Fibroblast of lung (primary cell): ENCODE measurements at regions not wholly inside any gene's neighbourhood (a gene's known extent, or its start where the extent isn't known, plus 50 kb on each side); places are given as distances from the start of the nearest gene placed in this dataset.

ENCODE experiments used
- DNase-seq, 2 donors: peaks; one replicate each; pipeline versions ENCODE4 v3.0.0 to v3.0.0-alpha.2; 2010; ENCODE audit warnings: low read depth in 2 of 2
- H2AFZ ChIP-seq: 2 replicates; pipeline ENCODE4 v1.5.1; 2012; ENCODE audit warnings: low read length, control low read depth, inconsistent platforms
- H3K27ac ChIP-seq: 2 replicates; pipeline ENCODE4 v1.5.1; 2011; ENCODE audit warnings: low read length, control low read depth; ENCODE audit not compliant: insufficient read depth
- H3K27me3 ChIP-seq: 2 replicates; pipeline ENCODE4 v1.5.1; 2011; ENCODE audit warnings: mild to moderate bottlenecking, low read length; ENCODE audit not compliant: control insufficient read depth, insufficient read depth
- H3K36me3 ChIP-seq: 2 replicates; pipeline ENCODE4 v1.5.1; 2011; ENCODE audit warnings: low read length; ENCODE audit not compliant: control insufficient read depth, insufficient read depth
- H3K4me1 ChIP-seq: 2 replicates; pipeline ENCODE4 v1.5.1; 2011; ENCODE audit warnings: low read length; ENCODE audit not compliant: control insufficient read depth, insufficient read depth; ENCODE audit errors: extremely low read depth
- H3K4me2 ChIP-seq: 2 replicates; pipeline ENCODE4 v1.5.1; 2011; ENCODE audit warnings: low read length, control low read depth; ENCODE audit not compliant: insufficient read depth; ENCODE audit errors: extremely low read depth
- H3K4me3 ChIP-seq, 4 experiments: fragments of 200-600 bp in 1 of 4; sonication (generic) in 1 of 4; replicated peaks in 1 of 4; 2 replicates each; pipeline ENCODE4 v1.5.1; 2011 to 2016; ENCODE audit warnings: low read length in 4 of 4, low read depth in 3 of 4, mild to moderate bottlenecking in 3 of 4, control low read depth in 2 of 4, inconsistent platforms in 1 of 4, mixed read lengths in 1 of 4; ENCODE audit not compliant: insufficient read depth in 1 of 4; ENCODE audit errors: control extremely low read depth in 1 of 4
- H3K79me2 ChIP-seq: 2 replicates; pipeline ENCODE4 v1.5.1; 2012; ENCODE audit warnings: mild to moderate bottlenecking, low read length, inconsistent platforms; ENCODE audit not compliant: control insufficient read depth, insufficient read depth
- H3K9ac ChIP-seq: 2 replicates; pipeline ENCODE4 v1.5.1; 2011; ENCODE audit warnings: mild to moderate bottlenecking, low read length, control low read depth; ENCODE audit not compliant: insufficient read depth
- H3K9me3 ChIP-seq: 2 replicates; pipeline ENCODE4 v1.5.1; 2012; ENCODE audit warnings: low read depth, low read length; ENCODE audit not compliant: control insufficient read depth, insufficient read depth
- H4K20me1 ChIP-seq: 2 replicates; pipeline ENCODE4 v1.5.1; 2011; ENCODE audit warnings: low read length; ENCODE audit not compliant: control insufficient read depth, insufficient read depth; ENCODE audit errors: extremely low read depth
- EZH2 ChIP-seq: IDR thresholded peaks from 2 replicates; pipeline ENCODE4 v1.5.1; 2012; ENCODE audit warnings: low read length, control low read depth, mild to moderate bottlenecking; ENCODE audit errors: missing control alignments
- TF ChIP-seq, protein P1 (sequence below), 2 donors: IDR thresholded peaks in 1 of 2; conservative IDR thresholded peaks in 1 of 2; 1 replicate in 1 of 2; 2 replicates in 1 of 2; pipeline ENCODE4 v1.5.1; 2011 to 2012; ENCODE audit warnings: low read length in 2 of 2, control low read depth in 1 of 2, inconsistent platforms in 1 of 2, low read depth in 1 of 2, mild to moderate bottlenecking in 1 of 2

DNA sequence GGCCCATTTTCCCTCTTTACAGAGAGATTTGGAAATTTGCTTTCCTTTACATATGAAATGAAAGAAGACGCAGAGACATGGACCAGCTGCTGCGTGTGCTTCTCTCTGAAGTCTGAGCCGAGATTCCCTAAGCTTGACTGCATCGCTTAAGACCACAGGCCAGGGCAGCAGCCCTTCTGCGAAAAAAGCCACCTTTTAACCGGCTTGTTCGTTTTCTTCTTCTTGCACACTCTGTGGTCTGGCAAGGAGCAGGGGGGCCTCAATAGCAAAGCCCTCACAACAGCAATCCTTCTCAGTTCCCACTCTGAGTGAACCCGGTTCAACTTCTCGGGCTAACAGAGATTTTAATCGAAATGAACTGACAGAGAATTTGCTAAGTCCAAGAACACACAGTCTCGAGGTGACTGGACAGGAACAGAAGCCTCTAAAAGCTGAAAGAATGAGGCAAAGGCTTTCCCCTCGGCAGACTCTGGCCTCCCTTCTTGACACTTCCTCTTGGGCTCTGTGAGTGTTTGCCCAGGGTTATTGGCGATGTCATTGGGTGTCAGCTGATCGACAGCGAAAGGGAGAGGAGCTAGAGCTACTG, 512.9 kb upstream of the KLF4 start:
- H3K4me1 ChIP-seq, result peaks cover 2% of the 10 kb centered on the region
- H3K27me3 ChIP-seq, result no peaks in the 10 kb centered on the region
- H3K27ac ChIP-seq, result no peak overlapping the region
- peak overlapping the region; percentile 58 for H3K4me2 ChIP-seq
- no peaks in the 10 kb centered on the region for H3K9me3 ChIP-seq
- peak overlapping the region in 1 of 4 experiments; percentile 1 for H3K4me3 ChIP-seq
- H3K36me3 ChIP-seq, result no peaks in the 10 kb centered on the region
- peak overlapping the region; percentile 20 for H2AFZ ChIP-seq
- no peaks in the 10 kb centered on the region for H4K20me1 ChIP-seq
- TF ChIP-seq EZH2, result no peak
- TF ChIP-seq, protein P1, sequence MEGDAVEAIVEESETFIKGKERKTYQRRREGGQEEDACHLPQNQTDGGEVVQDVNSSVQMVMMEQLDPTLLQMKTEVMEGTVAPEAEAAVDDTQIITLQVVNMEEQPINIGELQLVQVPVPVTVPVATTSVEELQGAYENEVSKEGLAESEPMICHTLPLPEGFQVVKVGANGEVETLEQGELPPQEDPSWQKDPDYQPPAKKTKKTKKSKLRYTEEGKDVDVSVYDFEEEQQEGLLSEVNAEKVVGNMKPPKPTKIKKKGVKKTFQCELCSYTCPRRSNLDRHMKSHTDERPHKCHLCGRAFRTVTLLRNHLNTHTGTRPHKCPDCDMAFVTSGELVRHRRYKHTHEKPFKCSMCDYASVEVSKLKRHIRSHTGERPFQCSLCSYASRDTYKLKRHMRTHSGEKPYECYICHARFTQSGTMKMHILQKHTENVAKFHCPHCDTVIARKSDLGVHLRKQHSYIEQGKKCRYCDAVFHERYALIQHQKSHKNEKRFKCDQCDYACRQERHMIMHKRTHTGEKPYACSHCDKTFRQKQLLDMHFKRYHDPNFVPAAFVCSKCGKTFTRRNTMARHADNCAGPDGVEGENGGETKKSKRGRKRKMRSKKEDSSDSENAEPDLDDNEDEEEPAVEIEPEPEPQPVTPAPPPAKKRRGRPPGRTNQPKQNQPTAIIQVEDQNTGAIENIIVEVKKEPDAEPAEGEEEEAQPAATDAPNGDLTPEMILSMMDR (conservative IDR thresholded peaks at IDR 0.05 in 1 of 2, IDR thresholded peaks at IDR 0.05 in 1 of 2; ENCODE audit: low read depth in 1 of 2, low read length in 2 of 2), result no peak
- no peak overlapping the region for H3K9ac ChIP-seq
- no peaks in the 10 kb centered on the region for H3K79me2 ChIP-seq
- DNase-seq, result peak in 1 of 2 donors; percentile 96

DNA sequence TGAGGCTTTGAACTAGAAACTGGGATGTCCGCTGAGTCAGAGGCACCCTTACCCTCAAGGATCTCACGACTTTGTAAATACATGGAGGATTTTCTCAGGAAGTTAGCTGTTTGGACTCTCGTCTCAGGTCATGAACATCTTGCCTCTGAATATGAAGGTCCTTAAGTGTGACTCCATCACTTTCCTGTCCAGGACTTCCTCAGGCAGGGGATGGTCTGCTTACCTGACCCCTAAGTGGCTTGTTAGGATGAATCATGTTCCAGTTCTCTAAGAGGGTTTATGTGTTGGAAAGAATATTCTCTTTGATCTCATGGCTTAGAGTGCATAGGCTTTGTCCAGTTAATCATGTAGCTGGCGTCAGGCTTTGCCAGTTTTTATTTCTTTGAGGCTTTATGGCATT, 511.7 kb upstream of the KLF4 start:
- Histone ChIP-seq H3K4me2 (no peak overlapping the region), H3K9me3 (no peaks in the 10 kb centered on the region), H3K4me1 (peaks cover 2% of the 10 kb centered on the region), H3K9ac (no peak overlapping the region), H3K4me3 (no peak overlapping the region), H3K79me2 (no peaks in the 10 kb centered on the region), H2AFZ (no peak overlapping the region), H4K20me1 (no peaks in the 10 kb centered on the region), H3K27ac (no peak overlapping the region), H3K27me3 (no peaks in the 10 kb centered on the region), H3K36me3 (no peaks in the 10 kb centered on the region)
- TF ChIP-seq, protein P1 (conservative IDR thresholded peaks at IDR 0.05 in 1 of 2, IDR thresholded peaks at IDR 0.05 in 1 of 2; ENCODE audit: low read depth in 1 of 2, low read length in 2 of 2), result no peak
- TF ChIP-seq EZH2, result no peak
- peak in 1 of 2 donors; percentile 9 for DNase-seq

DNA sequence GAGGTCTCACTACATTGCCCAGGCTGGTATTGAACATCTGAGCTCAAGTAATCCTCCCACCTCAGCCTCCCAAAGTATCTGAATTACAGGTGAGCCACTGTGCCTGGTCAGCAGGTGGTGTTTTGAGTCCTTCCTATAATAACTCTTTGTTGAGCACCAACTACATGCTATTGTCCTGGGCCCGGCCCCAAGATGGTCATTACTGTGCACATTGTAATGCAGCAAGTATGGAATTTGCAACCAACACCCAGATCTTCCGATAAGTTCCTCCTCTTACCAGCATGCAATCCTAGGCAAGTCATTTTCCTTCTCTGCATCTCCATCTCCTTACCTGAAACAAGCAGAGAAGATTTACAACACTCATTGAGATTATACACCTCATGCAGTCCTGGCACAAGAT, 510.3 kb upstream of the KLF4 start:
- no peak overlapping the region for H3K27ac ChIP-seq
- H3K79me2 ChIP-seq, result no peaks in the 10 kb centered on the region
- TF ChIP-seq EZH2, result no peak
- TF ChIP-seq, protein P1 (conservative IDR thresholded peaks at IDR 0.05 in 1 of 2, IDR thresholded peaks at IDR 0.05 in 1 of 2; ENCODE audit: low read depth in 1 of 2, low read length in 2 of 2), result no peak
- no peak overlapping the region for H3K9ac ChIP-seq
- H3K36me3 ChIP-seq, result no peaks in the 10 kb centered on the region
- peaks cover 2% of the 10 kb centered on the region for H3K4me1 ChIP-seq
- H4K20me1 ChIP-seq, result no peaks in the 10 kb centered on the region
- no peak overlapping the region for H2AFZ ChIP-seq
- no peak overlapping the region for H3K4me3 ChIP-seq
- H3K4me2 ChIP-seq, result no peak overlapping the region
- H3K9me3 ChIP-seq, result no peaks in the 10 kb centered on the region
- DNase-seq, result peak in 1 of 2 donors; percentile 15
- no peaks in the 10 kb centered on the region for H3K27me3 ChIP-seq
